ENCODE measurements at regions not wholly inside any gene's neighbourhood (a gene's known extent, or its start where the extent isn't known, plus 50 kb on each side); places are given as distances from the start of the nearest gene placed in this dataset.

DNA sequence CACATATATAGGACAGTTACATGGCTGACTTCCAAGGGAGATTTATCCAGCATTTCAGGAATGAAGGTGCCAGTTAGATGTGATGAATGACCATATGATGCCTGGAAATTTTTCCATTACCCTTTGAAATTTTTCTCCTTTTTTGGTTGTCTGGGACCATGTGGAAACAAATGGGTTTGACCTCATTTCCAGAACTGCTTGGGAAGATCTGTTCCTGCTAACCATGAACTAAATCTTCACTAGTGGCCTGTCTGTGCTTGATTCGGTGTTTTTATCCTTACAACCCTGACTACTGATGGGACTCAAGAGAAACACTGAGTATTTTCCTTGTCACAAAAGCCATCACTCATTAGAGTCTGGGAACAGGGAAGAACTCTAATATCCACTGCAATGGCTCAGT lies 409.4 kb downstream of the PDCD6IP start:
- TF ChIP-seq, protein P1, sequence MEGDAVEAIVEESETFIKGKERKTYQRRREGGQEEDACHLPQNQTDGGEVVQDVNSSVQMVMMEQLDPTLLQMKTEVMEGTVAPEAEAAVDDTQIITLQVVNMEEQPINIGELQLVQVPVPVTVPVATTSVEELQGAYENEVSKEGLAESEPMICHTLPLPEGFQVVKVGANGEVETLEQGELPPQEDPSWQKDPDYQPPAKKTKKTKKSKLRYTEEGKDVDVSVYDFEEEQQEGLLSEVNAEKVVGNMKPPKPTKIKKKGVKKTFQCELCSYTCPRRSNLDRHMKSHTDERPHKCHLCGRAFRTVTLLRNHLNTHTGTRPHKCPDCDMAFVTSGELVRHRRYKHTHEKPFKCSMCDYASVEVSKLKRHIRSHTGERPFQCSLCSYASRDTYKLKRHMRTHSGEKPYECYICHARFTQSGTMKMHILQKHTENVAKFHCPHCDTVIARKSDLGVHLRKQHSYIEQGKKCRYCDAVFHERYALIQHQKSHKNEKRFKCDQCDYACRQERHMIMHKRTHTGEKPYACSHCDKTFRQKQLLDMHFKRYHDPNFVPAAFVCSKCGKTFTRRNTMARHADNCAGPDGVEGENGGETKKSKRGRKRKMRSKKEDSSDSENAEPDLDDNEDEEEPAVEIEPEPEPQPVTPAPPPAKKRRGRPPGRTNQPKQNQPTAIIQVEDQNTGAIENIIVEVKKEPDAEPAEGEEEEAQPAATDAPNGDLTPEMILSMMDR (IDR thresholded peaks at IDR 0.05; ENCODE audit: insufficient read depth, low read length): no peak
- no peak for TF ChIP-seq GABPA (IDR thresholded peaks at IDR 0.05; ENCODE audit: low read depth)
- TF ChIP-seq POLR2AphosphoS5 (IDR thresholded peaks at IDR 0.05; ENCODE audit: low read depth): no peak
- no peak for TF ChIP-seq SPI1 (IDR thresholded peaks at IDR 0.05; ENCODE audit: borderline replicate concordance, low read depth)
- TF ChIP-seq, protein P2, sequence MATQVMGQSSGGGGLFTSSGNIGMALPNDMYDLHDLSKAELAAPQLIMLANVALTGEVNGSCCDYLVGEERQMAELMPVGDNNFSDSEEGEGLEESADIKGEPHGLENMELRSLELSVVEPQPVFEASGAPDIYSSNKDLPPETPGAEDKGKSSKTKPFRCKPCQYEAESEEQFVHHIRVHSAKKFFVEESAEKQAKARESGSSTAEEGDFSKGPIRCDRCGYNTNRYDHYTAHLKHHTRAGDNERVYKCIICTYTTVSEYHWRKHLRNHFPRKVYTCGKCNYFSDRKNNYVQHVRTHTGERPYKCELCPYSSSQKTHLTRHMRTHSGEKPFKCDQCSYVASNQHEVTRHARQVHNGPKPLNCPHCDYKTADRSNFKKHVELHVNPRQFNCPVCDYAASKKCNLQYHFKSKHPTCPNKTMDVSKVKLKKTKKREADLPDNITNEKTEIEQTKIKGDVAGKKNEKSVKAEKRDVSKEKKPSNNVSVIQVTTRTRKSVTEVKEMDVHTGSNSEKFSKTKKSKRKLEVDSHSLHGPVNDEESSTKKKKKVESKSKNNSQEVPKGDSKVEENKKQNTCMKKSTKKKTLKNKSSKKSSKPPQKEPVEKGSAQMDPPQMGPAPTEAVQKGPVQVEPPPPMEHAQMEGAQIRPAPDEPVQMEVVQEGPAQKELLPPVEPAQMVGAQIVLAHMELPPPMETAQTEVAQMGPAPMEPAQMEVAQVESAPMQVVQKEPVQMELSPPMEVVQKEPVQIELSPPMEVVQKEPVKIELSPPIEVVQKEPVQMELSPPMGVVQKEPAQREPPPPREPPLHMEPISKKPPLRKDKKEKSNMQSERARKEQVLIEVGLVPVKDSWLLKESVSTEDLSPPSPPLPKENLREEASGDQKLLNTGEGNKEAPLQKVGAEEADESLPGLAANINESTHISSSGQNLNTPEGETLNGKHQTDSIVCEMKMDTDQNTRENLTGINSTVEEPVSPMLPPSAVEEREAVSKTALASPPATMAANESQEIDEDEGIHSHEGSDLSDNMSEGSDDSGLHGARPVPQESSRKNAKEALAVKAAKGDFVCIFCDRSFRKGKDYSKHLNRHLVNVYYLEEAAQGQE (IDR thresholded peaks at IDR 0.05; ENCODE audit: insufficient replicate concordance, low read depth): no peak
- Histone ChIP-seq H3K4me3 (replicated peaks; ENCODE audit: insufficient read depth, low read length) (no peak overlapping the region), H3K27ac (replicated peaks) (no peak overlapping the region), H3K27me3 (ENCODE audit: insufficient read depth, poor library complexity, severe bottlenecking) (no peaks in the 10 kb centered on the region)
- no peak for DNase-seq (ENCODE audit: low read depth in 1 of 2, low spot score in 1 of 2)

DNA sequence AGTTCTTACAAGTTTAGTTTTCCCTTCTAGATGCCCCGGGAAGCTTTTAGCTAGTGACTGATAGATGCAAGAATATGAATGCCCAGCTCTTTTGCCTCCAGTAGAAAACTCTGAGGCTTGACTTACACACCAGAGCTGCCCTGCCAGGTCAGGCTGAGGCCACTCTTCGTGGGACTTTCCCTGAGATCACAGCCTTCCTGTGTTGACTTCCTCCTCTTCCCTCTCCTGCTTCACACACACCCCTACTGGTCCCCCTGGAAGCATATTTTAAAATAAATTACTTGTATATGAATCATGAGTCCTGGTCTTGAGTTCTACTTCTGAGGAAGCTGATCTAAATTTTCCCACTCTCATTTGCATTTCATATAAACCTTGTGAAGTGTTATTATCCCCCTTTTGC lies 413.7 kb downstream of the PDCD6IP start:
- TF ChIP-seq, protein P2 (IDR thresholded peaks at IDR 0.05; ENCODE audit: insufficient replicate concordance, low read depth): no peak
- no peak for TF ChIP-seq POLR2AphosphoS5 (IDR thresholded peaks at IDR 0.05; ENCODE audit: low read depth)
- TF ChIP-seq, protein P1 (IDR thresholded peaks at IDR 0.05; ENCODE audit: insufficient read depth, low read length): no peak
- no peak for TF ChIP-seq GABPA (IDR thresholded peaks at IDR 0.05; ENCODE audit: low read depth)
- TF ChIP-seq SPI1 (IDR thresholded peaks at IDR 0.05; ENCODE audit: borderline replicate concordance, low read depth): no peak
- no peak overlapping the region for H3K27ac ChIP-seq (replicated peaks)
- no peak for DNase-seq (ENCODE audit: low read depth in 1 of 2, low spot score in 1 of 2)
- no peak overlapping the region for H3K4me3 ChIP-seq (replicated peaks; ENCODE audit: insufficient read depth, low read length)
- no peaks in the 10 kb centered on the region for H3K27me3 ChIP-seq (ENCODE audit: insufficient read depth, poor library complexity, severe bottlenecking)

DNA sequence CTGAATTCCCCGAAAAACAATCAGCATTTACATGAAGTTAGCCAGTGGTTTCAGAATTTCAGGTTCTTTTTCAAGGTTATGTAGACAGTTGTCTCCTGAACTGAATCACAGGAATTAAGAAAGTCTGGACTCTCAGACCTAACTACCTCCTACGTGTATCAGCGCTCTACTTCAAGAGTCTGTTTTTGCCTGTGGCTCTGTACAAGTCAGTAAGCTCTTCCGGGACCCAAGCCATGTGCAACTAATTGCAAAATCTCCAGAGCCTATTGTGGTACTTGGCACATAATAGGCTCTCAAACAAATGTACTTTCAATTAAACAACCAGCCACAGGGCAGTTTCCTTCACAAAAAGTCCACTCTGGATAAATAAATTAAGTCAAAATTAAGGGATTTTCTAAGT lies 414.2 kb downstream of the PDCD6IP start:
- Histone ChIP-seq H3K27ac (replicated peaks) (no peak overlapping the region), H3K27me3 (ENCODE audit: insufficient read depth, poor library complexity, severe bottlenecking) (no peaks in the 10 kb centered on the region), H3K4me3 (replicated peaks; ENCODE audit: insufficient read depth, low read length) (no peak overlapping the region)
- DNase-seq (ENCODE audit: low read depth in 1 of 2, low spot score in 1 of 2): no peak
- TF ChIP-seq, protein P1 (IDR thresholded peaks at IDR 0.05; ENCODE audit: insufficient read depth, low read length): no peak
- no peak for TF ChIP-seq POLR2AphosphoS5 (IDR thresholded peaks at IDR 0.05; ENCODE audit: low read depth)

DNA sequence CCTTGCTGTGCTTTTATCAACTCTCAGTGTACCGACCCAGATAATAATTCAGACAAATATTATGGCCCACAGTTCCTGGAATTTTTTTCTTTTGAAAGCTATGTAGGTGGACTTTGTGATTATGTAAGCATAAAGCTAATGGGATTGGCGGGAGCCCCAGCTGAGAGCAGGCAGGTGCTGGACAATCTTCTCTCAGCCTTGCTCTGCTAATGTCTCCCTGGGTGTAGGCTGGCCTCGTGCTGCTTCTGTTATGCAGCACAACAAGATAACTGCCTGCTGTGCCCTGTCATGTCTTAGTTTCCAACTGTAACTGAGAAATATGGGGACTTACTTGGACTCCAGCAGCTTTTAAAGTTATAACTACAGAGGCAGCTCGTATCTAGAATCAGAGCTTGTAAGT lies 415.0 kb downstream of the PDCD6IP start:
- TF ChIP-seq, protein P1 (IDR thresholded peaks at IDR 0.05; ENCODE audit: insufficient read depth, low read length): no peak
- TF ChIP-seq, protein P2 (IDR thresholded peaks at IDR 0.05; ENCODE audit: insufficient replicate concordance, low read depth): no peak
- TF ChIP-seq POLR2AphosphoS5 (IDR thresholded peaks at IDR 0.05; ENCODE audit: low read depth) (no peak), GABPA (IDR thresholded peaks at IDR 0.05; ENCODE audit: low read depth) (no peak), SPI1 (IDR thresholded peaks at IDR 0.05; ENCODE audit: borderline replicate concordance, low read depth) (no peak)
- Histone ChIP-seq H3K4me3 (replicated peaks; ENCODE audit: insufficient read depth, low read length) (no peak overlapping the region), H3K27ac (replicated peaks) (no peak overlapping the region), H3K27me3 (ENCODE audit: insufficient read depth, poor library complexity, severe bottlenecking) (no peaks in the 10 kb centered on the region)
- DNase-seq (ENCODE audit: low read depth in 1 of 2, low spot score in 1 of 2): no peak

Data from HL-60 (cell line).